ENCODE measurements at regions not wholly inside any gene's neighbourhood (a gene's known extent, or its start where the extent isn't known, plus 50 kb on each side); places are given as distances from the start of the nearest gene placed in this dataset.

DNA sequence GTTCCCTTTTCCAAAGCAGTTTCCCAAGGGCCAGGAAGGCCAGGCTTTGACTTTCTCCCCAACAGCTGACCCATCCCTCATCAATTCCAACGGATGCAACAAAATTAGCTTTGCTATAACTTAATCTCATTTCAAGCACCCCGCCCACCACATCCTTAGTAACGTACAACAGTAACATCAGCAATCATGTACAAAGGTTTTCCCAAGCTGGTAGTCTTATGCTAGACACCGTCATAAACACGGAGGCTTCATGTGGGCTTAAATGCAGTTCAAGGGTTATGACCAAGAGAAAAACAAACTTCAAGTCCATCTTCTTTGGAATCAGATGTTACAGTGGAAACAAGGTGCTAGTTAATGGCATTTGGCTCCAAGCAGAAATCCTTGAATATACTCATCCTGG lies 66.6 kb downstream of the EOMES start:
- TF ChIP-seq, protein P1, sequence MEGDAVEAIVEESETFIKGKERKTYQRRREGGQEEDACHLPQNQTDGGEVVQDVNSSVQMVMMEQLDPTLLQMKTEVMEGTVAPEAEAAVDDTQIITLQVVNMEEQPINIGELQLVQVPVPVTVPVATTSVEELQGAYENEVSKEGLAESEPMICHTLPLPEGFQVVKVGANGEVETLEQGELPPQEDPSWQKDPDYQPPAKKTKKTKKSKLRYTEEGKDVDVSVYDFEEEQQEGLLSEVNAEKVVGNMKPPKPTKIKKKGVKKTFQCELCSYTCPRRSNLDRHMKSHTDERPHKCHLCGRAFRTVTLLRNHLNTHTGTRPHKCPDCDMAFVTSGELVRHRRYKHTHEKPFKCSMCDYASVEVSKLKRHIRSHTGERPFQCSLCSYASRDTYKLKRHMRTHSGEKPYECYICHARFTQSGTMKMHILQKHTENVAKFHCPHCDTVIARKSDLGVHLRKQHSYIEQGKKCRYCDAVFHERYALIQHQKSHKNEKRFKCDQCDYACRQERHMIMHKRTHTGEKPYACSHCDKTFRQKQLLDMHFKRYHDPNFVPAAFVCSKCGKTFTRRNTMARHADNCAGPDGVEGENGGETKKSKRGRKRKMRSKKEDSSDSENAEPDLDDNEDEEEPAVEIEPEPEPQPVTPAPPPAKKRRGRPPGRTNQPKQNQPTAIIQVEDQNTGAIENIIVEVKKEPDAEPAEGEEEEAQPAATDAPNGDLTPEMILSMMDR (IDR thresholded peaks at IDR 0.05 in 2 of 3, conservative IDR thresholded peaks at IDR 0.05 in 1 of 3; ENCODE audit: insufficient read depth in 2 of 3, low read depth in 1 of 3, low read length in 3 of 3), result no peak
- TF ChIP-seq CBX2 (IDR thresholded peaks at IDR 0.05; ENCODE audit: insufficient read depth, low read length, poor library complexity, severe bottlenecking), result no peak
